ENCODE measurements at regions not wholly inside any gene's neighbourhood (a gene's known extent, or its start where the extent isn't known, plus 50 kb on each side); places are given as distances from the start of the nearest gene placed in this dataset.
A peak's percentile ranks its signal among the peaks of the same experiment; 100 is the strongest.
"Not testable (repeated sequence)": the region's sequence is repeated elsewhere in the genome, so short reads cannot be mapped to it uniquely, and the experiment has no call there.

DNA sequence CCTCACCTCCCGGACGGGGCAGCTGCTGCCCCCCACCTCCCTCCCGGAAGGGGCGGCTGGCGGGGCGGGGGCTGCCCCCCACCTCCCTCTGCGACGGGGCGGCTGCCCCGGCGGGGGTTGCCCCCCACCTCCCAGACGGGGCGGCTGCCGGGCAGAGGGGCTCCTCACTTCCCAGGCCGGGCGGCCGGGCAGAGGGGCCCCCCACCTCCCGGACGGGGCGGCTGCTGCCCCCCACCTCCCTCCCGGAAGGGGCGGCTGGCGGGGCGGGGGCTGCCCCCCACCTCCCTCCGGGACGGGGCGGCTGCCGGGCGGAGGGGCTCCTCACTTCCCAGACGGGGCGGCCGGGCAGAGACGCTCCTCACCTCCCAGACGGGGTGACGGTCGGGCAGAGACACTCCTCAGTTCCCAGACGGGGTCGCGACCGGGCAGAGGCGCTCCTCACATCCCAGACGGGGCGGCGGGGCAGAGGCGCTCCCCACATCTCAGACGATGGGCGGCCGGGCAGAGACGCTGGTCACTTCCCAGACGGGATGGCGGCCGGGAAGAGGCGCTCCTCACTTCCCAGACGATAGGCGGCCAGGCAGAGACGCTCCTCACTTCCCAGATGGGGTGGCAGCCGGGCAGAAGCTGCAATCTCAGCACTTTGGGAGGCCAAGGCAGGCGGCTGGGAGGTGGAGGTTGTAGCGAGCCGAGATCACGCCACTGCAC lies 1218.8 kb downstream of the GATA3 start:
- not testable (repeated sequence) for DNase-seq

DNA sequence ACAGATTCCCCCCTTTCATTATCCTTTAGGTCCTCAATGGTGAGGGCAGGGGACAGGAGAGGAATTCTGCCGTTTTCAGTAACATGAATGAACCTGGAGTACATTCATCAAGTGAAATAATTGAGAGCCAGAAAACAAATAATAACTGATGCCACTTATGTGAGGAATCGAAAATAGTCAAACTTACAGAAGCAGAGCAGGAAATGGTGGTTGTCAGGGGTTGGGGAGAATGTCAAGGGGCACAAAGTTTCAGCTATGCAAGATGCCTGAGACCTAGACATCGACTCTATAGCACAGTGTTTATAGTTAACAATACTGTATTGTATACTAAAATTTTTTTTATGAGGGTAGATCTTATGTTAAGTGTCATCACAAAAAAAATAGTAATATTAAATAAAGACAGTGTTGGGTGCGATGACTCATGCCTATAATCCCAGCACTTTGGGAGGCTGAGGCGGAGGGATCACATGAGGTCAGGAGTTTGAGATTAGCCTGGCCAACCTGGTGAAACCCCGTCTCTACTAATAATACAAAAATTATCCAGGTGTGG lies 1219.8 kb downstream of the GATA3 start:
- no peak for DNase-seq

DNA sequence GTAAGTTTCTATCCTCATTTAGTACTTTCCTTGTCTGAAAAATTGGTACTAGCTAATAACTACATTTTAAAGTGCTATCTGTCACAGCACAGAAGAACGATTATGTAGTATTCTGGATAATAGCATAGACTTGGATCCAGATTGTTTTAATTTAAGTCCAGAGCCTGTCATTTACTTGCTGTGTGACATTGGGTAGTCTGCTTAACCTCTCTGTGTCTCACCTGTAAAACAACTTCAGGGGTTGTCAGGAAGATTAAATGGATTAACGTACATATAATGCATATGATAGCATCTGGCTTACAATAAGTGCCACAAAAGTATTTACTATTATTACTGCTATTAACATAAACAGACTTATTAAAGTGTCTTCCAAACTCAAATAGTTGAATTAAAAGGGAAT lies 1221.4 kb downstream of the GATA3 start:
- DNase-seq: no peak

DNA sequence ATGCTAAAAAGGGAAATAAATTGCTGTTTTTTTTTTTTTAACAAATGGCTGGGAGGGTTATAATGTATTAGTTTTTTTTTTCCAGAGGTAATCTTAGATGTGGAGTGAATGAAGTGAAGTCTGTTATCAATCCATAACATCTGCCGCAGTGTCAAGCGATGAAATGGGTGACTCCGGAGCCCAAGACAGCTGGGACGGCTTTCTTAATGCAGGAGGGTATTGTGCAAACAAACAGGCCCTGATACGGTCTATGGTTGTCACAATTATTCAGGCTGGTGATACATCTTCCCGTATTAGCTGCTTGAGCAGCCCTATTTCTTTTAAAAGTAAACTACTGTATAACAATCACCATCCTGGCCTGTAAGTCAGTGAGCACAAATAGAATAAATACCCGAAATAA lies 1231.2 kb downstream of the GATA3 start:
- DNase-seq: no peak

DNA sequence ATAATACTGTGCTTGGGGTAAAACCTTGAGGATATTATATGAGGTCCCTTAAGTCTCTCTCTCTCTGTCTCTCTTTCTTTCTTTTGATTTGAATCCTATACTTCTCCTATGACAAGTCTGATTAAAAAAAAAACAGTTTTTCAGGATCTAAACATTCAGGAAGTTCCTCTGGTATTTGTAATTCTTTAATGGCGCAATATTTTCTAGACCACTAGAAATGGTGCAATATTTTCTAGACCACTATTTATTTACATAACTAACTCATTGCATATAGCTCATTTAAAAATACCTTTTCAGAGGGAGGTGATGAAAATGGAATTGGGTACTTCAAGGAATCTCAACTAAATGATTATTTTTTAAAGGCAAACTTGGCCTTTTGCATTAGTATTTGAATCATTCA lies 1235.3 kb downstream of the GATA3 start:
- DNase-seq: no peak

DNA sequence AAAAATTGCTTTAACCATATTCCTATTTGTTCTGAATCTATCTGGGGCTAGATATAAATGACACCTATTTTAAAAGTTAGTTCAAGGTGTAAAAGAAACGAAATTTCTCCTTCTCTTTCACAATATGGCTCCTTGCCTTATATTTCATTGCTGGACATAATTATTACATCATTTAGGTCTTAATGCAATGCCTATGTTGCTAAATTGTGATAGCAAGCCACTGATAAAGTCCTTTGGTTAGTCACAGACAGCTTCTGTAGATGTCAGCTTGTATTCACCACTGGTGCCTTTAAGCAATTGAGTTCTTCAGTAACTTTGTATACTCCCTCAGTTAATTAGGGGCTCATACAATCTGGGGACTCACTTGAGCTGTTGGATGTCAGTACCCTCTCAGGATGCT lies 1236.6 kb downstream of the GATA3 start:
- no peak for DNase-seq

DNA sequence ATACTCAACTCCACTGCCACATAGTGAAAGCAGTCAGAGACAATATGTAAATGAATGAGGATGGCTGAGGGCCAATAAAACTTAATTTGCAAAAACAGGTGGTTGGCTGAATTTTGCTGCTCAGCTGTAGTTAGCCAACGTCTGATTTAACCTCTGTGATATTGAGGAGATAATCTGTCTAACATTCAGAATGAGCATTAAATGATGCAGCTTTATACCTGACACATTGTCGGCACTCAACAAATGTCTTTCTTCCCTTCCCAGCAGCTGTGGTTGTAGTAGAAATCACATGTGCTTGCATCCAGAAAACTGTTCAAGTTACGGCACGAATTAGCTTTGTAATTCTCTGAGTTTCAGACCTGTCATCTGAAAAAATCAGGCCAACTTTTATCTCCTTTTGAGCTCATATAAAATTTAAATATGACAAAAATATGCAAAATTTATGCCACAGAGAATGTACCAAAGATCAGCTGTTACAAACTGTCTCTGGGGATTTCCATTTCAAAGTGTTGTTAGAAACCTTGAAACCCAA lies 1239.7 kb downstream of the GATA3 start:
- DNase-seq: no peak

DNA sequence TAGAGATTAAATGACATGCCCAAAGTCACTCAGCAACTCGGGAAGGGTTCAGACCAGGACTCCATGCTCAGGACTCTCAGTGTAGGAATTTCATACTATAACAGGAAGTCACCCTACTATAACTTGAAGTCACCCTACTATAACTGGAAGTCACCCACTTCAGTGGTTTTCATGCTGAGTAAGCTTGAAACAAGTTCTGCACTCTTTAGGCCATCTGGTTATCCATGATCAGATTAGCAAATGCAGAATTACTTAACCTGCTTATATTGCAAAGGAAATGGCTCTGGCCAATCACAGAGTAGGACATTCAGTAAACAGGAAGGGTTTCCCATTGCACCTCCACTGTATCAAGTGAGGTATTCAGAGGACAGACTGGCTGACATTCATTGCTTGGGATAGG lies 1240.4 kb downstream of the GATA3 start:
- no peak for DNase-seq

DNA sequence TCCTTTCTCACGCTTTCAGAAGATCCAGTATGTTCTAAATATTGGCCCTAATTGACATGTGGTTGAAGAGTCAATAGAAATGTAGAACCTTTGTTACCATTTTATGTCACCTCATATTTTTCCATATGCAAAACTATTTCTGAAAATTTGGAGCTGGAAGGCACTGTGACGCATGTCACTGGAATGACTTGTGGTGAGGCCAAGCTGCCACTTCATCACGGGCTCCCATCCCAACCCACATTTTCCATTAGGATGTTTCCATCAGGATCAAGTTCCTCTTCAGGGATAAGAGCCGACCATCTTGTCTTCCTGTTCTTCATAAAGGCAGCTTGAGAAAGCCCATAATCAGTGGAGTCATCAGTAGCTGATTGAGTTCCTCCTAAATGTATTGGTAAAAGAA lies 1241.7 kb downstream of the GATA3 start:
- no peak for DNase-seq

DNA sequence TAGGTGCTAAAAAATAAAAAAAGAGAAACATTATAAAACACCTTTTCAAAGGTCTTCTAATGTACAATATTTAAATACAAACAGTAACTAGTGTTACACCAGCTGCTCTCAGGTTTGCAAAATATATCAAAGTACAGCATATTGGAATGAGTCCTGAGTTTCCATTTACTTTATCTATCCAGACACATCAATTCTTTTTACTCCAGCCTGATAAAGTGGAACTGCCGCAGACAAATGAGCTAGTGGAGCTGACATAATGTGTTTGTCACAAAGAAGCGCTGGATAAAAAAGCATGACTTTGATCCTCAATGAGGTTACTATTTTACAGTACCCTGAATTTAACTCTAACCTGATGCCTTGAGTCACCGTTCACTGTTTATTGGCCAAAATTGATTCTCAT lies 1243.1 kb downstream of the GATA3 start:
- DNase-seq: no peak

DNA sequence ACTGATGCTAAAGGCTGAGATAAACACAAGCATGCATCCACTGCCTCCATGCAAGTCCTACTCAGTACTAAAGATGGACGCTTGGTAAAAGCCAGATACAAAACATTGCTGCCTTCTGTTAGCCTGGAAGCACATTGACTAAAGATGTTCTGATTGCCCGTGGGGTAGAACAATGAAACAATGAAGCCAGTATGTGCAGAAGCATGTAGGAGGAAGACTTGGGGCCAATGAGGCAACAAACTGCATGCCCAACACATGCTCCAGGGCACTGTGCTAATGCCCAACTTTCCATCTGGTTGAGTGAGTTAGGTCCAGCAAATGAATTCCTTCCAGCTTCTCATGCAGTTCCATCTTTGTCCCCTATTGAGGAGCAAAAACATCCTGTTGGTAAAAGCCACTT lies 1245.5 kb downstream of the GATA3 start:
- DNase-seq: no peak

DNA sequence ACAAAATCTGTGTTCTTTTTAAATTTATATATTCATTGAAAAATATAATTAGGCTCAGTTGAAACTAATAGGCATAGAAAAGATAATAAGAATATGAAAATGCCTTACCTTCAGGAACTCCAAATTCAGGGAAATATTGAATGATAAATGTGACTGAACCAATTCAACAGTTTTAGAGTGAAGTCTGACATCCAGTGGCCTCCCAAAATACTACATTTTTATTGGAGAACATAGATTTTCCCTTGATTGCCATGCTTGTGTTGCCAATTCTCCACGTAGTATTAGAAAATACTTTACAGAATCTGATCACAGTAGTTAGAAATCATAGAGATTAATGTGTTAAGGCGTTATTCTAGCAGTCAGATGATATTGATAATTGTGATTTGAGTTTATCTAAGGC lies 1246.7 kb downstream of the GATA3 start:
- DNase-seq: no peak

DNA sequence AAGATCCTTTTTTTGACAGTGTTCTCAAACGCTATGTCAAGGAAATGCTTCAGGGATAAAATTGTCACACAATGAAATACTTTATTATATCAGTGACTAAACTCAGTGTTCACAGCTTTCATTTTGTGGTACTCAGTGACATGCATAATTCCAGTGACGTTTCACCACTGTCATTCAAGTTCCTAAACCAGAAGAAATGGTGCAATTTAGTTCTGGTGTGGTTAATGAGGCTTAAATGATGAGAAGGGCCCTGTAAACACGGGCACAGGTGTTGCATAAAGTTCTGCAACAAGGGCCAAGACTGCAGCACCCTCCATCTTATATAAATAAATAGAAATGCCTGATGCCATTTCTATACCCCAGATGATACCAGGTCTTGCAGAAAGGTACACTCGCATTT lies 1247.1 kb downstream of the GATA3 start:
- no peak for DNase-seq

DNA sequence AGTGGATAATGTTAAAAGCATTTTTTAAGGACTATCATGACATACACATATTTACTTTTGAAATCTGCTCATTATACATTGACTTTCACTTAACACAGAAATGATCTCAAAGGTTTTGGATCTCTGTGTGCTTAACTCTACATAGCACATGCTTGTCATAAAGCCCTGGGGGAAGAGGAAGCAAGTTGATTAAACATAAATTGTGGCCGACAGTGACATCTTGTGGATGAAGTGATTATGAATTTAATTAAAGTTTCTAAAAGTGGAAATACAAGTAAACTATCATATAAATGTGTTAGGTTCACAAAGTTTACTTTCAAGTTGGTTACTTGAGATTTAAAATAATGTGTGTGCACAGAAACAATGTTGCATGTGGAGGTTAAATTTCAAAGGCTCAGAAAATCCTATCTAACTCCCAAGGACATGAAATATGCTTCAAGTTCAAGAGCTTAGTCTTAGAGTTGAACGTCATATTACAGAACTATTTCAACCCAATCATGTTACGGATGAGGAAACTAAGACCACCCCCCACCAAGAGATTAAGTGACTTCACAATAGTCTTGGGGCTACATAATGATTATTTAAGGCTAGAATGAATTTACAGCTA lies 1247.8 kb downstream of the GATA3 start:
- peak; percentile 27 for DNase-seq

DNA sequence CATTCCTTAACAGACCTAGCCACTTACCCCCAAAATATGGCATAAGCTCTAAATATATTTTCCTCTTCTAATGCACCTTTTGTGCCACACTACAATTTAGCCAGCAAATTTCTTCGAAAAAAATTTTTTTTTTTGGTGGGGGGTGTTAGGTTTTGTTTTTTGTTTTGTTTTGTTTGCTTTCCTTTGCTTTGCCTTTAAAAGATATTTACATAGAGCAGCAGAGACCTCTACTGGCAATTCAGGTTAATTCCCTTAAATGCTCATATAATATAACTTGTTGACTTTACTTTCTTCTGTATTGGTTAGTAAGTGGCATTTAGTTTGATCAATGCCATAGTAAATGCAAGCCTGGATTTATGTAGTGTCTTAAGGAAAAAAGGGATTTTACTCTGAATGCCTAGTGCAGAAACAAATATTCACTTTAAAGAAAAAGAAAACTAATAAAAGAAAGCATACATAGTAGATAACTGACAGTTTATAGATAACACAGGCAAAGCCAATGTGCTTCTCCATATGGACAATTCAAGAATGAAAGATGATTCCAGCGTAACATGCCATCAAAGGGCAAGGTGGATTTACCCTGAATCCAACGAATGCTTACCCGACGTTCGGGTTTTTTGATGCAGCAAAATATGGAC lies 1250.6 kb downstream of the GATA3 start:
- no peak for DNase-seq

DNA sequence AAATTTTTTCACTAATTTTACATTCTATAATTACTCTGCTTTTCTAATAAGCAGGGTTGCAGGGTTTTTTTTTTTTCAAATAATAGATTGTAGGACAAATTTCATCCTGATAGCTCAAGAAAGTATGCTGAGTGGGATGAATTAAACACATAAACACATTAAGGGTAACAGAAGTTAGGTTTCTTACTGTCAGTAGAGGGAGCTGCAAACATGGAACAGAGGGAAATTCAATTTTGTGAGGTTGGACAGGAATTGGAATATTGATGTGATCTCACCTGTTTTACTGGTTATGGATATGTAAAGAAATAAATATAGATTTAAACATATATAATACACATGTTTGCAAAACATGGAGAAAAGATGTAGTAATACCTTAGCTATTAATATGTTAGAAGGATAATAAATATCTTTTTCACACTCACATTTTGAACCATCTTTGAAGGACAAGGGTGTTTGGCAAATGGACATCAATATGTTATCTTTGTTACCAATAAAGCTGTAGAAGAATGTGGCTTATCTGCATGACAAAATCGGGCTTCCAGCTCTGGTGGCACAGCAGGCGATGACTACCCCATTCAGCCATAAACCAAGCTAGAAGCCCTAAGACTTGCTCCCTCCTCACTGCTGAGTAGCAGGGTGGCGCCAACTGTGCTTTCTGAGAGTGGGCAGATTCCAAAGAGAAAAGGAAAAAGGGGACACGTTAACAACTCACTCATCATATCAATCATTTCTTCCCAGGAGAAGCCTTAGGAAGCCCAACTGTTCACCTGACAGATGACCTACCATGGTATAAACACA lies 1257.4 kb downstream of the GATA3 start:
- no peak for DNase-seq

DNA sequence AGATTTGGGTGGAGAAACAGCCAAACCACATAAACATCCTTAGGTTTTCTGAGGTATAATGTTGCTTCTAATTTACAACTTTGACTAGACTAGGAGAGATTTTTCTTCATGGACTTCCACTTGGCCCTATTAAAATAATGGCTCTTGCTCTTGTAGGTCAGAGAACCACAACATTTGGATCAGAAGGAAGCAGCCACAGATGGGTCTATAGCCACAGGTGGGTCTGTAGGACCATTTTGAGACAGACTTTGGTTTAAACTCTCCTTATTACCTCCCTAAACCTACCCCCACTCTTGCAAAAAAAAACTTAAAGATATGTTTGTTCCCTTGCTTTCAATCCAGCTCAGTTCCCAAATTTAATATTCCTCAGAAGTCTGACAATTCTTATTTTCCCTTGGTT lies 1260.8 kb downstream of the GATA3 start:
- no peak for DNase-seq

DNA sequence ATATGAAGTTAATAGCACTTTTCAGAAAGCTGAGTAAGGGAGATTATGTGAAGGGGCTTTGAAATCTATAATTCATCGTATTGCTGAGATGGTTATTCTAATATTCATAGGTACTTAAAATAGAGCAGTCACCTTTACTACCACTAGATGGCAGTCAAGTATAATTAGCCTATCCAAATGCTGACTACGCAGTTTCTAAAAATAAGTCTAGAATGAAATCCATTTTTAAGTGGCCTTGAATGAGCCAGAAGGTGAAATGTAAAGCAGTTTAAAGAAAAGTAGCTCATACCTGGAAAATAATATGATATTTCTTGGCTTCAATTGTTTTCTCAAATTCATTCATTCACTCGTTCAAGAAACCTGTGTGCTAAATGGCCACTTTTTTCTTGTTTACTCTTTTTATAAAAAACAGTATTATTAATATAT lies 1277.1 kb downstream of the GATA3 start:
- DNase-seq: no peak

DNA sequence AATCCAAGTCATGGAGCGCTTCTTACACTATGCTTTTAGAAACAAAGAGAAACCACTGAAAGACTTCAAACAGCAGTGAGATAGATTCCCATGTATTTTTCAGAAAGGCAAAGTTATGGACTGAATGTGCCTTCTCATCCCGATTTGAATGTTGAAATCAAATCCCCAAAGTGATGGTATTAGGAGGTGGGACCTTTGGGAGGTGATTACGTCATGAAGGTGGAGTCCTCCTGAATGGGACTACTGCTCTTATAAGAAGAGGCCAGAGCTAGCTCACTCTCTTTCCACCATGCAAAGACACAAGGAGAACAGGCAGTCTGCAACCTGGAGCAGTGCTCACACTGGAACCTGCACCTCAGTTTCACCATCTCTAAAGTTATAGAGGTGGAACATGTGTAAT lies 1279.8 kb downstream of the GATA3 start:
- no peak for DNase-seq

DNA sequence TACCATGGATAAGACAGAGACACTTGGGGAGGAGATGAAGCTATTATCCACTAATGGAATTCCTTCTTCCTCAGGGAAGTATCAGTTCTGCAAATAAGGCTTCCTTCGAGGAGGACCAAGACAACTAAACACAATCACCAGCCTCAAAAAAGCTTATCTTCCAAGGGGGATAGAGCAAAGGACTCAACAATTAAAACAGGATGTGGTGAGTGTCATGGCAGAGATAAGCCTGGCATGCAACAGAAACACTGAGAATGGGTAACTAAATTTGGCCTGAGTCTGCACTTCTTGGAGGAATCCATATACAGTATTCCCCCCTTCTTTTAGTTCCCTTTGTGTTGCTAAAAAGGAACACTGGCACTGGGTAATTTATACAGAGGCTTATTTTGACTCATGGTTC lies 1285.2 kb downstream of the GATA3 start:
- no peak for DNase-seq

DNA sequence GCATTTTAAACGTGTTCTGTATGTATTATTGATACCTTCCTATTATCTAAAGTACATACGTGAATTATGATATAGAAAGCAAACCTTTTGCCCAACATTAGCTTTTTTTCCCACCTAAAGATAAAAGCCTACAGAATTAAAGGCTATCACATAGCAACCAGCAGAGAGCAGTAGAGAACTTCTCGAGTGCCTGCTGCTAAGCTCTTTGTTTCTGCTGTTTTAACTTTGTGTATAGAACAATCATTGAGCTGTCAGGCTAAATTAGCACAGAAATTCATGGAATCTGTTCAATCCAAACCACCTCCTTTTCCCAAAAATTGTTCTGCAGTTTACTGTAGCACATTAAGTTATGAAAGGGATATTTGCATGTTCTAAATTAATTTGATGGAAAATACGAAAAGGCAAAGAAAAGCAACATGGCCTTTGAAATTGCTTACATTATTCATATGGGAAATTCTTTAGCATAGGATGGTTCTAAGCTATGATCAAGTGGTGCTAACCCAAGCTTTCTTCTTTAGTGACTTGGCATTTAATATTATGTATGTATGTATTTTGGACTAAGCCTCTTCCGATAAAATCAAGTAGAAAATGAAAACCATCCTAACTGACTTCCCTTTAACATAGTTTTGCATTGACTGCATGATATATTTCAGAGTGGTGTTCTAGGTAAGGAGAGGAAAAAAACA lies 1288.5 kb downstream of the GATA3 start:
- DNase-seq: no peak

DNA sequence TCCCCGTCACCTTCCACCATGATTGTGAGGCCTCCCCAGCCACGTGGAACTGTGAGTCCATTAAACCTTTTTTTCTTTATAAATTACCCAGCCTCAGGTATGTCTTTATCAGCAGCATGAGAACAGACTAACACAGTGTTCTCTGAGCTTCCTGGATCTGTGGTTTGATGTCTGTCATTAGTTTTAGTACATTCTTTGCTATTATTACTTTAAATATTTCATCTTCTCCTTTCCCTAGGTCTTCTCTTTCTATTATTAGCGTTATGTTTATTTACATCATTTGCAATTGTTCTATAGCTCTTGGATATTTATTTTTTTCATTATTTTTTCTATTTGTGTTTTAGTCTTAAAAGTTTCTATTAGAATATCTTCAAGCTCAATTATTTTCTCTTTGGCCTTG lies 1293.4 kb downstream of the GATA3 start:
- not testable (repeated sequence) for DNase-seq

DNA sequence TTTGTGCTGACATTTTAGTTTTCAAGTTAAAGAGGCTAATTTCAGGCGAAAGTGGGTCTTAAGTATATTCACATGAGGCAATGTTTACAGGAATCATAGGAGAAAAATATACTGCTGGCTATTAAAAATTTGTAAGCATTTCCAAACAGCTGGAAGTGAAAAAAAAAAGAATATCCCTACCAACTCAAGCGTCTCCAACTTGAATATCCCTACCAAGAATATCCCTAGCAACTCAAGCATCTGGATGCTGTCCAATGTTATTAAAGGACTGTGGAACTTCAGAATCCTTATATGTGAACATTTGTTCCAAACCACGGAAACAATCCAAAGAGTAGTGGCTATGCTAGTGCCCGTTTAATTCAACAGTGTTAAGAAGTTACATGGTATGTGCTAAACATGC lies 1303.0 kb downstream of the GATA3 start:
- DNase-seq: no peak
